ENCODE measurements at regions not wholly inside any gene's neighbourhood (a gene's known extent, or its start where the extent isn't known, plus 50 kb on each side); places are given as distances from the start of the nearest gene placed in this dataset.

- no peak for DNase-seq
Measured at GRCh38 chr3:55218577-55218976, 268.5 kb downstream of the WNT5A start.

GRCh38 chr3:55207744-55208143 lies 279.4 kb downstream of the WNT5A start:
- DNase-seq: no peak

- no peak for DNase-seq
Measured at GRCh38 chr3:55205990-55206389, 278.1 kb upstream of the LRTM1 start.

- no peak for DNase-seq
Measured at GRCh38 chr3:55204417-55204816, 276.6 kb upstream of the LRTM1 start.

- DNase-seq: no peak
Measured at GRCh38 chr3:55203546-55203945, 275.7 kb upstream of the LRTM1 start.

- no peak for DNase-seq
Measured at GRCh38 chr3:55203006-55203405, 275.1 kb upstream of the LRTM1 start.

GRCh38 chr3:55202326-55202725 lies 274.5 kb upstream of the LRTM1 start:
- no peak for DNase-seq

GRCh38 chr3:55201779-55202178 lies 273.9 kb upstream of the LRTM1 start:
- no peak for DNase-seq

- DNase-seq: no peak
Measured at GRCh38 chr3:55200906-55201305, 273.0 kb upstream of the LRTM1 start.

- no peak for DNase-seq
Measured at GRCh38 chr3:55198554-55198953, 270.7 kb upstream of the LRTM1 start.

GRCh38 chr3:55197021-55197420 lies 269.2 kb upstream of the LRTM1 start:
- no peak for DNase-seq

GRCh38 chr3:55196495-55196894 lies 268.6 kb upstream of the LRTM1 start:
- no peak for DNase-seq

- no peak for DNase-seq
Measured at GRCh38 chr3:55194376-55194775, 266.5 kb upstream of the LRTM1 start.

- no peak for DNase-seq
Measured at GRCh38 chr3:55191911-55192775, 264.3 kb upstream of the LRTM1 start.

GRCh38 chr3:55190331-55190730 lies 262.5 kb upstream of the LRTM1 start:
- DNase-seq: no peak

- no peak for DNase-seq
Measured at GRCh38 chr3:55189359-55189801, 261.5 kb upstream of the LRTM1 start.

GRCh38 chr3:55185380-55185779 lies 257.5 kb upstream of the LRTM1 start:
- no peak for DNase-seq

- DNase-seq: no peak
Measured at GRCh38 chr3:55183201-55183600, 255.3 kb upstream of the LRTM1 start.

- DNase-seq: peak; percentile 38
Measured at GRCh38 chr3:55180936-55181535, 253.2 kb upstream of the LRTM1 start.

- DNase-seq: no peak
Measured at GRCh38 chr3:55180161-55180560, 252.3 kb upstream of the LRTM1 start.

GRCh38 chr3:55178336-55178735 lies 250.5 kb upstream of the LRTM1 start:
- DNase-seq: no peak

GRCh38 chr3:55177749-55178148 lies 249.9 kb upstream of the LRTM1 start:
- DNase-seq: no peak

GRCh38 chr3:55175423-55175822 lies 247.6 kb upstream of the LRTM1 start:
- no peak for DNase-seq

- no peak for DNase-seq
Measured at GRCh38 chr3:55174747-55175146, 246.9 kb upstream of the LRTM1 start.

GRCh38 chr3:55173504-55173903 lies 245.6 kb upstream of the LRTM1 start:
- no peak for DNase-seq

Data from femur (tissue), 1 donor.